Activated CD4-positive, CD25-positive, alpha-beta regulatory T cell treated with anti-CD3 and anti-CD28 coated beads, Interleukin-2, amount 50 U/mL, for 72 hours (primary cell): ENCODE measurements at regions not wholly inside any gene's neighbourhood (a gene's known extent, or its start where the extent isn't known, plus 50 kb on each side); places are given as distances from the start of the nearest gene placed in this dataset.
A peak's percentile ranks its signal among the peaks of the same experiment; 100 is the strongest.
"Not testable (repeated sequence)": the region's sequence is repeated elsewhere in the genome, so short reads cannot be mapped to it uniquely, and the experiment has no call there.

Experiments used
- DNase-seq: peaks from one replicate; pipeline ENCODE4 v3.0.0; 2021

- no peak for DNase-seq
Measured at GRCh38 chr7:67361150-67361549, 364.5 kb downstream of the TYW1 start.

- no peak for DNase-seq
Measured at GRCh38 chr7:67364441-67365017, 367.9 kb downstream of the TYW1 start.

GRCh38 chr7:67371429-67372305, 375.0 kb downstream of the TYW1 start:
- peak; percentile 43 for DNase-seq

GRCh38 chr7:67373389-67373788, 376.8 kb downstream of the TYW1 start:
- DNase-seq, result not testable (repeated sequence)

GRCh38 chr7:67375427-67375826, 378.8 kb downstream of the TYW1 start:
- DNase-seq, result no peak

GRCh38 chr7:67377939-67378862, 381.6 kb downstream of the TYW1 start:
- DNase-seq, result peak; percentile 60

- DNase-seq, result no peak
Measured at GRCh38 chr7:67380326-67380725, 383.7 kb downstream of the TYW1 start.

- DNase-seq, result no peak
Measured at GRCh38 chr7:67380858-67381257, 384.2 kb downstream of the TYW1 start.

- DNase-seq, result no peak
Measured at GRCh38 chr7:67387851-67388250, 391.2 kb downstream of the TYW1 start.

- no peak for DNase-seq
Measured at GRCh38 chr7:67391168-67391567, 394.5 kb downstream of the TYW1 start.

GRCh38 chr7:67392596-67393438, 396.2 kb downstream of the TYW1 start:
- no peak for DNase-seq

- DNase-seq, result no peak
Measured at GRCh38 chr7:67393903-67394302, 397.3 kb downstream of the TYW1 start.

GRCh38 chr7:67398916-67399315, 402.3 kb downstream of the TYW1 start:
- DNase-seq, result no peak

GRCh38 chr7:67401492-67401891, 404.9 kb downstream of the TYW1 start:
- DNase-seq, result no peak

- DNase-seq, result no peak
Measured at GRCh38 chr7:67402280-67402679, 405.6 kb downstream of the TYW1 start.

- no peak for DNase-seq
Measured at GRCh38 chr7:67406976-67407375, 410.3 kb downstream of the TYW1 start.

- DNase-seq, result no peak
Measured at GRCh38 chr7:67407392-67408071, 410.9 kb downstream of the TYW1 start.

- DNase-seq, result no peak
Measured at GRCh38 chr7:67408109-67408508, 411.5 kb downstream of the TYW1 start.

- no peak for DNase-seq
Measured at GRCh38 chr7:67413670-67414069, 417.0 kb downstream of the TYW1 start.

- DNase-seq, result no peak
Measured at GRCh38 chr7:67414858-67415257, 418.2 kb downstream of the TYW1 start.

GRCh38 chr7:67422601-67423000, 426.0 kb downstream of the TYW1 start:
- DNase-seq, result no peak

GRCh38 chr7:67423065-67423464, 426.4 kb downstream of the TYW1 start:
- no peak for DNase-seq
